Cardiac muscle cell (in vitro differentiated cells and primary cell): ENCODE measurements at regions not wholly inside any gene's neighbourhood (a gene's known extent, or its start where the extent isn't known, plus 50 kb on each side); places are given as distances from the start of the nearest gene placed in this dataset.
"Not testable (repeated sequence)": the region's sequence is repeated elsewhere in the genome, so short reads cannot be mapped to it uniquely, and the experiment has no call there.

Experiments
- DNase-seq, 2 donors: peaks; one replicate each; pipeline versions ENCODE4 v3.0.0 to v3.0.0-alpha.2; 2010 to 2017; ENCODE audit warnings: low read depth in 1 of 2, low spot score in 1 of 2
- H3K27ac ChIP-seq: fragments of 200-600 bp; sonication (generic); 2 replicates; pipeline ENCODE4 v1.5.1; 2016
- H3K27me3 ChIP-seq: fragments of 200-600 bp; sonication (generic); 2 replicates; pipeline ENCODE4 v1.6.0; 2016; ENCODE audit warnings: control low read depth
- H3K36me3 ChIP-seq: fragments of 200-600 bp; sonication (generic); 2 replicates; pipeline ENCODE4 v1.5.1; 2016; ENCODE audit warnings: control low read depth
- H3K4me1 ChIP-seq: fragments of 200-600 bp; sonication (generic); 2 replicates; pipeline ENCODE4 v1.8.1; 2017; ENCODE audit warnings: low read depth, mild to moderate bottlenecking, mixed run types
- H3K4me3 ChIP-seq: fragments of 200-600 bp; sonication (generic); 2 replicates; pipeline ENCODE4 v1.5.1; 2016; ENCODE audit warnings: mild to moderate bottlenecking
- H3K9me3 ChIP-seq: fragments of 200-600 bp; sonication (generic); 2 replicates; pipeline ENCODE4 v1.5.1; 2017; ENCODE audit warnings: low read depth, mild to moderate bottlenecking, control low read depth
- TF ChIP-seq, protein P1 (sequence below): IDR thresholded peaks from 2 replicates; pipeline ENCODE4 v1.5.1; 2012; ENCODE audit warnings: low read depth, mild to moderate bottlenecking, low read length

- Histone ChIP-seq H3K27me3 (no peaks in the 10 kb centered on the region), H3K4me1 (no peaks in the 10 kb centered on the region), H3K9me3 (no peaks in the 10 kb centered on the region), H3K4me3 (no peak overlapping the region), H3K36me3 (no peaks in the 10 kb centered on the region), H3K27ac (no peak overlapping the region)
- TF ChIP-seq, protein P1, sequence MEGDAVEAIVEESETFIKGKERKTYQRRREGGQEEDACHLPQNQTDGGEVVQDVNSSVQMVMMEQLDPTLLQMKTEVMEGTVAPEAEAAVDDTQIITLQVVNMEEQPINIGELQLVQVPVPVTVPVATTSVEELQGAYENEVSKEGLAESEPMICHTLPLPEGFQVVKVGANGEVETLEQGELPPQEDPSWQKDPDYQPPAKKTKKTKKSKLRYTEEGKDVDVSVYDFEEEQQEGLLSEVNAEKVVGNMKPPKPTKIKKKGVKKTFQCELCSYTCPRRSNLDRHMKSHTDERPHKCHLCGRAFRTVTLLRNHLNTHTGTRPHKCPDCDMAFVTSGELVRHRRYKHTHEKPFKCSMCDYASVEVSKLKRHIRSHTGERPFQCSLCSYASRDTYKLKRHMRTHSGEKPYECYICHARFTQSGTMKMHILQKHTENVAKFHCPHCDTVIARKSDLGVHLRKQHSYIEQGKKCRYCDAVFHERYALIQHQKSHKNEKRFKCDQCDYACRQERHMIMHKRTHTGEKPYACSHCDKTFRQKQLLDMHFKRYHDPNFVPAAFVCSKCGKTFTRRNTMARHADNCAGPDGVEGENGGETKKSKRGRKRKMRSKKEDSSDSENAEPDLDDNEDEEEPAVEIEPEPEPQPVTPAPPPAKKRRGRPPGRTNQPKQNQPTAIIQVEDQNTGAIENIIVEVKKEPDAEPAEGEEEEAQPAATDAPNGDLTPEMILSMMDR = no peak
- DNase-seq = peak in 1 of 2 donors; percentile 79
These were observed 220.7 kb upstream of the MSX2 start for GRCh38 chr5:174503461-174504265.

- H3K4me3 ChIP-seq = no peak overlapping the region
- no peaks in the 10 kb centered on the region for H3K36me3 ChIP-seq
- no peaks in the 10 kb centered on the region for H3K9me3 ChIP-seq
- TF ChIP-seq, protein P1 = no peak
- H3K27ac ChIP-seq = no peak overlapping the region
- peak in 1 of 2 donors; percentile 56 for DNase-seq
- no peaks in the 10 kb centered on the region for H3K27me3 ChIP-seq
- no peaks in the 10 kb centered on the region for H3K4me1 ChIP-seq
These were observed 220.1 kb upstream of the MSX2 start for GRCh38 chr5:174504266-174504726.

GRCh38 chr5:174505621-174506020, 218.8 kb upstream of the MSX2 start:
- TF ChIP-seq, protein P1 = no peak
- no peaks in the 10 kb centered on the region for H3K36me3 ChIP-seq
- H3K4me1 ChIP-seq = no peaks in the 10 kb centered on the region
- H3K4me3 ChIP-seq = no peak overlapping the region
- DNase-seq = peak in 1 of 2 donors; percentile 60
- no peak overlapping the region for H3K27ac ChIP-seq
- H3K9me3 ChIP-seq = no peaks in the 10 kb centered on the region
- H3K27me3 ChIP-seq = no peaks in the 10 kb centered on the region

DNA sequence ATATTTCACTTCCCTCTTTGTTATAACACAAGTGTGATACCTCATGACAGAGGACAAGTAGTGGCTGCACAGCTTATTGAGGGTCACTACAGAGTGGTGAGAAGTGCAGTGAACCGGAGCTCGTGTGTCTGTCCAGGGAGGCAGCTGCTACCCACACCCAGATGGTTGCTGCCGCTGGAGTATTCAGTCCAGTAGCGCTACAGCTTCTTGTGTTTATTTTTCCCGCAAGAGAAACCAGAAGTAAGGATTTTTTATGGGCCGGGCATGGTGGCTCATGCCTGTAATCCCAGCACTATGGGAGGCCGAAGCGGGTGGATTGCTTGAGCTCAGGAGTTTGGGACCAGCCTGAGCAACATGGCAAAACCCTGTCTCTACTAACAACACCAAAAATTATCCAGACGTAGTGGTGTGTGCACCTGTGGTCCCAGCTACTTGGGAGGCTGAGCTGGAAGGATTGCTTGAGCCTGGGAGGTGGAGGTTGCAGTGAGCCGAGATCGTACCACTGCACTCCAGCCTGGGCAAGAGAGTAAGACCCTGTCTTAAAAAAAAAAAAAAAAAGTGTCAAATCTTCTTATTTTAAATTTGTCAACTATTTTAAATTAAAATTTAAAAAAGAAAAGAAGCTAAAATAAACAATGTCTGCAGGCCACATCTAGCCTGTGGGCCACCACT, 213.5 kb upstream of the MSX2 start:
- not testable (repeated sequence) for DNase-seq, H3K27ac ChIP-seq, H3K4me1 ChIP-seq, H3K27me3 ChIP-seq, H3K9me3 ChIP-seq, H3K4me3 ChIP-seq, H3K36me3 ChIP-seq

DNA sequence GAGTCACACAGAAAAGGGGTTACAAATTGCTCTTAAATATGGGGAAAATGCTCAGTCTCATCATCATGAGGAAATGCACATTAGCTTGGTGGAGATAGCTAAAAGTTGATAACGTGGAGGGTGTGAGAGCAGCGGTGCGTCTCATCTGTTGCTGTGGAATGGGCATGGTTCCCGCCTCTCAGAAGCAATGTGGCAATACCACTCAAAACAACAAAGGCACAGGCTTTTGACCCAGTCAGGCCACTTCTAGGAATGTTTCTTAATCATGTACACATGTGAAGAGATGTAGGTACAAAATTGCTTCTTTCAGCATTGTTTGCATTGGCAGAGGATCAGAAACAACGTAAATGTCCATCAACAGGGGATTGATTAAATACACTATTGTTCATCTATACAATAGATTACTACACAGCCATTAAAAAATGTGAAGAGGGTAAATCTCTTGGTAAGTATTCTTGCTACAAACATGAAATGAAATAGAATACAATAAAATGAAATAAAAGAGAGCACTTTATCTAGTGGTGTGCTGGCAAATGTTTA, 212.6 kb upstream of the MSX2 start:
- H3K36me3 ChIP-seq = no peaks in the 10 kb centered on the region

More for the DNA sequence above, 212.6 kb upstream of the MSX2 start:
- no peaks in the 10 kb centered on the region for H3K4me1 ChIP-seq
- H3K27me3 ChIP-seq = no peaks in the 10 kb centered on the region
- no peaks in the 10 kb centered on the region for H3K9me3 ChIP-seq
- no peak overlapping the region for H3K27ac ChIP-seq
- DNase-seq = peak in 1 of 2 donors; percentile 51
- TF ChIP-seq, protein P1 = no peak
- H3K4me3 ChIP-seq = no peak overlapping the region
